ENCODE measurements at regions not wholly inside any gene's neighbourhood (a gene's known extent, or its start where the extent isn't known, plus 50 kb on each side); places are given as distances from the start of the nearest gene placed in this dataset.

GRCh38 chr6:12566618-12567123, 149.9 kb upstream of the PHACTR1 start:
- H3K9ac ChIP-seq (ENCODE audit: low read length), result no peak overlapping the region
- H2AFZ ChIP-seq (ENCODE audit: low read depth, low read length), result no peak overlapping the region
- H3K27ac ChIP-seq (ENCODE audit: low read length), result no peak overlapping the region
- no peaks in the 10 kb centered on the region for H3K9me3 ChIP-seq (ENCODE audit: low read length)
- no peak overlapping the region for H3K4me3 ChIP-seq (ENCODE audit: low read length)
- TF ChIP-seq POLR2AphosphoS5 (IDR thresholded peaks at IDR 0.05) (no peak), EZH2 (IDR thresholded peaks at IDR 0.05; ENCODE audit: borderline replicate concordance, insufficient read depth, low read length, poor library complexity, severe bottlenecking) (no peak)
- no peak overlapping the region for H3K4me2 ChIP-seq (ENCODE audit: low read length)
- no peaks in the 10 kb centered on the region for H4K20me1 ChIP-seq (ENCODE audit: insufficient read depth)
- H3K36me3 ChIP-seq (ENCODE audit: insufficient read depth, low read length), result no peaks in the 10 kb centered on the region
- H3K27me3 ChIP-seq (ENCODE audit: insufficient read depth, low read depth, low read length), result no peaks in the 10 kb centered on the region
- H3K9me2 ChIP-seq (ENCODE audit: insufficient read depth, low read length), result no peaks in the 10 kb centered on the region
- no peaks in the 10 kb centered on the region for H3F3A ChIP-seq (ENCODE audit: insufficient read depth, low read length, poor library complexity, severe bottlenecking)
- H3K79me2 ChIP-seq (replicated peaks; ENCODE audit: insufficient read depth, low read length), result no peaks in the 10 kb centered on the region

GRCh38 chr6:12567682-12568081, 148.9 kb upstream of the PHACTR1 start:
- no peaks in the 10 kb centered on the region for H3K27me3 ChIP-seq (ENCODE audit: insufficient read depth, low read depth, low read length)
- H3K4me2 ChIP-seq (ENCODE audit: low read length), result no peak overlapping the region
- H3K9me3 ChIP-seq (ENCODE audit: low read length), result no peaks in the 10 kb centered on the region
- no peaks in the 10 kb centered on the region for H3K36me3 ChIP-seq (ENCODE audit: insufficient read depth, low read length)
- H3K79me2 ChIP-seq (replicated peaks; ENCODE audit: insufficient read depth, low read length), result no peaks in the 10 kb centered on the region
- H3K9ac ChIP-seq (ENCODE audit: low read length), result no peak overlapping the region
- H3K4me3 ChIP-seq (ENCODE audit: low read length), result no peak overlapping the region
- TF ChIP-seq REST (IDR thresholded peaks at IDR 0.05; ENCODE audit: borderline replicate concordance) (no peak), MXI1 (conservative IDR thresholded peaks at IDR 0.05; ENCODE audit: poor library complexity, severe bottlenecking) (no peak), EZH2 (IDR thresholded peaks at IDR 0.05; ENCODE audit: borderline replicate concordance, insufficient read depth, low read length, poor library complexity, severe bottlenecking) (no peak), SMC3 (conservative IDR thresholded peaks at IDR 0.05; ENCODE audit: poor library complexity) (no peak), RAD21 (conservative IDR thresholded peaks at IDR 0.05) (no peak)
- H3K27ac ChIP-seq (ENCODE audit: low read length), result no peak overlapping the region
- no peaks in the 10 kb centered on the region for H3K9me2 ChIP-seq (ENCODE audit: insufficient read depth, low read length)
- no peak overlapping the region for H2AFZ ChIP-seq (ENCODE audit: low read depth, low read length)
- H3F3A ChIP-seq (ENCODE audit: insufficient read depth, low read length, poor library complexity, severe bottlenecking), result no peaks in the 10 kb centered on the region
- H4K20me1 ChIP-seq (ENCODE audit: insufficient read depth), result no peaks in the 10 kb centered on the region

GRCh38 chr6:12569646-12570045, 146.9 kb upstream of the PHACTR1 start:
- H3K36me3 ChIP-seq (ENCODE audit: insufficient read depth, low read length), result no peaks in the 10 kb centered on the region
- H3K4me2 ChIP-seq (ENCODE audit: low read length), result no peak overlapping the region
- H3K9me3 ChIP-seq (ENCODE audit: low read length), result no peaks in the 10 kb centered on the region
- no peaks in the 10 kb centered on the region for H4K20me1 ChIP-seq (ENCODE audit: insufficient read depth)
- H3K27ac ChIP-seq (ENCODE audit: low read length), result no peak overlapping the region
- no peak overlapping the region for H2AFZ ChIP-seq (ENCODE audit: low read depth, low read length)
- no peaks in the 10 kb centered on the region for H3K9me2 ChIP-seq (ENCODE audit: insufficient read depth, low read length)
- no peak overlapping the region for H3K9ac ChIP-seq (ENCODE audit: low read length)
- no peak overlapping the region for H3K4me3 ChIP-seq (ENCODE audit: low read length)
- H3K79me2 ChIP-seq (replicated peaks; ENCODE audit: insufficient read depth, low read length), result no peaks in the 10 kb centered on the region
- TF ChIP-seq EZH2 (IDR thresholded peaks at IDR 0.05; ENCODE audit: borderline replicate concordance, insufficient read depth, low read length, poor library complexity, severe bottlenecking) (no peak), REST (IDR thresholded peaks at IDR 0.05; ENCODE audit: borderline replicate concordance) (no peak), POLR2AphosphoS5 (IDR thresholded peaks at IDR 0.05) (no peak), EP300 (conservative IDR thresholded peaks at IDR 0.05; ENCODE audit: poor library complexity, severe bottlenecking) (no peak), RAD21 (conservative IDR thresholded peaks at IDR 0.05) (no peak), TAF1 (IDR thresholded peaks at IDR 0.05; ENCODE audit: low read depth) (no peak), MXI1 (conservative IDR thresholded peaks at IDR 0.05; ENCODE audit: poor library complexity, severe bottlenecking) (no peak), SMC3 (conservative IDR thresholded peaks at IDR 0.05; ENCODE audit: poor library complexity) (no peak)
- TF ChIP-seq, protein P1, sequence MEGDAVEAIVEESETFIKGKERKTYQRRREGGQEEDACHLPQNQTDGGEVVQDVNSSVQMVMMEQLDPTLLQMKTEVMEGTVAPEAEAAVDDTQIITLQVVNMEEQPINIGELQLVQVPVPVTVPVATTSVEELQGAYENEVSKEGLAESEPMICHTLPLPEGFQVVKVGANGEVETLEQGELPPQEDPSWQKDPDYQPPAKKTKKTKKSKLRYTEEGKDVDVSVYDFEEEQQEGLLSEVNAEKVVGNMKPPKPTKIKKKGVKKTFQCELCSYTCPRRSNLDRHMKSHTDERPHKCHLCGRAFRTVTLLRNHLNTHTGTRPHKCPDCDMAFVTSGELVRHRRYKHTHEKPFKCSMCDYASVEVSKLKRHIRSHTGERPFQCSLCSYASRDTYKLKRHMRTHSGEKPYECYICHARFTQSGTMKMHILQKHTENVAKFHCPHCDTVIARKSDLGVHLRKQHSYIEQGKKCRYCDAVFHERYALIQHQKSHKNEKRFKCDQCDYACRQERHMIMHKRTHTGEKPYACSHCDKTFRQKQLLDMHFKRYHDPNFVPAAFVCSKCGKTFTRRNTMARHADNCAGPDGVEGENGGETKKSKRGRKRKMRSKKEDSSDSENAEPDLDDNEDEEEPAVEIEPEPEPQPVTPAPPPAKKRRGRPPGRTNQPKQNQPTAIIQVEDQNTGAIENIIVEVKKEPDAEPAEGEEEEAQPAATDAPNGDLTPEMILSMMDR (IDR thresholded peaks at IDR 0.05; ENCODE audit: poor library complexity, severe bottlenecking), result no peak
- no peaks in the 10 kb centered on the region for H3F3A ChIP-seq (ENCODE audit: insufficient read depth, low read length, poor library complexity, severe bottlenecking)
- no peaks in the 10 kb centered on the region for H3K27me3 ChIP-seq (ENCODE audit: insufficient read depth, low read depth, low read length)
